ENCODE measurements at regions not wholly inside any gene's neighbourhood (a gene's known extent, or its start where the extent isn't known, plus 50 kb on each side); places are given as distances from the start of the nearest gene placed in this dataset.

DNA sequence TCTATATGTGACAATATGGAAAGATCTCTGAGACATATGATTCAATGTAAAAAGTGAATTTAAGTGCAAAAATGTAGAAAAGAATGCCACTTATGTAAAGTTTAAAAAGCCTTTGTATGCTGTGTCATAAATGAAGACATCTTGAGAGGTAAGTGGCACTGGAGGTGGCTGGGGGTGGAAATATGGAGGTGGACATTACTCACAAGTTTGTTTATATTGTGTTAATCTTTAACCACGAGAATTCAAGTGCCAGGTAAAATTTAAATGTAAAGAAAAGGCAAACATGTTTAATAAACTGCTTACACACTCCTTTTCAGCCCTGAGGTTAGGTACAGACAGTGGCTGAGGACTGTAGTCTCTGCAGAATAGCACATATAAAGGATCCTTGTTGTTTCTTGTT is 235.1 kb downstream of the ABCC12 start:
- Histone ChIP-seq H3K4me2 (ENCODE audit: low read length) (no peak overlapping the region), H3K4me3 (ENCODE audit: low read depth, low read length) (no peak overlapping the region), H3K36me3 (ENCODE audit: control insufficient read depth, insufficient read depth, low read length) (no peaks in the 10 kb centered on the region), H3K27ac (no peak overlapping the region), H3K79me2 (no peaks in the 10 kb centered on the region), H2AFZ (no peak overlapping the region), H3K9ac (no peak overlapping the region), H3K4me1 (no peaks in the 10 kb centered on the region), H3K27me3 (ENCODE audit: control insufficient read depth, insufficient read depth, low read length) (no peaks in the 10 kb centered on the region), H3K9me3 (ENCODE audit: control insufficient read depth, low read length) (no peaks in the 10 kb centered on the region)
- TF ChIP-seq, protein P1, sequence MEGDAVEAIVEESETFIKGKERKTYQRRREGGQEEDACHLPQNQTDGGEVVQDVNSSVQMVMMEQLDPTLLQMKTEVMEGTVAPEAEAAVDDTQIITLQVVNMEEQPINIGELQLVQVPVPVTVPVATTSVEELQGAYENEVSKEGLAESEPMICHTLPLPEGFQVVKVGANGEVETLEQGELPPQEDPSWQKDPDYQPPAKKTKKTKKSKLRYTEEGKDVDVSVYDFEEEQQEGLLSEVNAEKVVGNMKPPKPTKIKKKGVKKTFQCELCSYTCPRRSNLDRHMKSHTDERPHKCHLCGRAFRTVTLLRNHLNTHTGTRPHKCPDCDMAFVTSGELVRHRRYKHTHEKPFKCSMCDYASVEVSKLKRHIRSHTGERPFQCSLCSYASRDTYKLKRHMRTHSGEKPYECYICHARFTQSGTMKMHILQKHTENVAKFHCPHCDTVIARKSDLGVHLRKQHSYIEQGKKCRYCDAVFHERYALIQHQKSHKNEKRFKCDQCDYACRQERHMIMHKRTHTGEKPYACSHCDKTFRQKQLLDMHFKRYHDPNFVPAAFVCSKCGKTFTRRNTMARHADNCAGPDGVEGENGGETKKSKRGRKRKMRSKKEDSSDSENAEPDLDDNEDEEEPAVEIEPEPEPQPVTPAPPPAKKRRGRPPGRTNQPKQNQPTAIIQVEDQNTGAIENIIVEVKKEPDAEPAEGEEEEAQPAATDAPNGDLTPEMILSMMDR (IDR thresholded peaks at IDR 0.05): no peak

DNA sequence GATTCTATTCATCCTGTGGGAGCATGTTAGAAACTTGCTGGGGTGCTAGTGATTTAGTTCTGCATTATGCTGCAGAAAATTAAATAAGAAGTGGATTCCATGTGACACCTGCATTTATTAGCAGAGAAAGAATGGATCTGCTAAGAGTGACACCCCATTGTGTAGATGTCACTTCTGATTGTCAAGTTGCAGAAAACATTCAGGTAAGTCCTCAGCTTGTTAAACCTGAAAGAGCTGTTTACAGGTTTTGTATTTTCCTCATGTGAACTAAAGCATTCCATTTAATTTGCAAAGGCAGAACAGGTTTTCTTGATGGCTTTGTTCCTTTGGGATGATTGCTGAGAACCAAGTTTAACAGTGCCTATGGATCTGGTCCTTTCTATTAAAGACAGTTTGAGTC is 238.7 kb downstream of the ABCC12 start:
- no peak overlapping the region for H3K4me2 ChIP-seq (ENCODE audit: low read length)
- no peaks in the 10 kb centered on the region for H3K79me2 ChIP-seq
- no peak overlapping the region for H3K9ac ChIP-seq
- H3K4me1 ChIP-seq: no peaks in the 10 kb centered on the region
- no peak overlapping the region for H3K27ac ChIP-seq
- no peak overlapping the region for H2AFZ ChIP-seq
- H3K4me3 ChIP-seq (ENCODE audit: low read depth, low read length): no peak overlapping the region
- H3K36me3 ChIP-seq (ENCODE audit: control insufficient read depth, insufficient read depth, low read length): no peaks in the 10 kb centered on the region
- no peaks in the 10 kb centered on the region for H3K9me3 ChIP-seq (ENCODE audit: control insufficient read depth, low read length)
- TF ChIP-seq, protein P1 (IDR thresholded peaks at IDR 0.05): no peak
- H3K27me3 ChIP-seq (ENCODE audit: control insufficient read depth, insufficient read depth, low read length): no peaks in the 10 kb centered on the region

DNA sequence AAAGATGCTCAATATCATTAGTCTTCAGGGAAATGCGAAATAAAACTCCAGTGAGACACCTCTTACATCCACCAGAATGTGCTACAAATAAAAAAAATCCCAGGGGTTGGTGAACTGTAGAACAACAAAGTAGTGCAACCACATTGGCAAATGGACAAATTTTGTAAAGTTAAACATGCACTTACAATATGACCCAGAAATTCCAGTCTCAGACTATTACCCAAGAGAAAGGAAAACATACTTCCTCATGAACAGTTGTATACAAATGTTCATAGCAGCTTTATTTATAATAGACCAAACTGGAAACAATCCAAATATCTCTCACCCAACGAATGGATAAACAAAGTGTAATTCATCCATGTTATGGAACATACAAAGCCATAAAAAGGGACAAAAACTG is 239.5 kb downstream of the ABCC12 start:
- Histone ChIP-seq H3K4me2 (ENCODE audit: low read length) (no peak overlapping the region), H3K27me3 (ENCODE audit: control insufficient read depth, insufficient read depth, low read length) (no peaks in the 10 kb centered on the region), H2AFZ (no peak overlapping the region), H3K27ac (no peak overlapping the region), H3K9me3 (ENCODE audit: control insufficient read depth, low read length) (no peaks in the 10 kb centered on the region), H3K79me2 (no peaks in the 10 kb centered on the region), H3K9ac (no peak overlapping the region), H3K36me3 (ENCODE audit: control insufficient read depth, insufficient read depth, low read length) (no peaks in the 10 kb centered on the region), H3K4me3 (ENCODE audit: low read depth, low read length) (no peak overlapping the region), H3K4me1 (no peaks in the 10 kb centered on the region)
- TF ChIP-seq, protein P1 (IDR thresholded peaks at IDR 0.05): no peak

DNA sequence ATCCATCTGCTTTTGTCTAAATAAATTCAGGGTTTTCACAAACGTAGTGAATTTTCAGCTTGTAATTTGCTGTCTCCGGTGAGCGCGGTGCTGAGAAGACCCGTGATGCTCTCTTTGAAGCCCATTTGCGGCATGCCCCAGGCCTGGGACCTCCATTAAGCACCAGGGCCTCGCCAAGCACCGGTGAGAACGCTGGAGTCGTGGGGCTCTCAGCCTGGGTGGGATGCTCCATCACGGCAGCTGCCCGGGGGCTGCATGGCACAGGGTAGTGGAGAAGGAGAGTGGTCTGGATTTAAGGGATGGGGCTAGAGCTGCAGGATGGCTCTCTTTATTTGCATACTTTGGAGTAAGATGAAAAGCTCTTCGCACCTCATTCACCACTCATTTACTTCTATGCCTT is 248.7 kb downstream of the ABCC12 start:
- Histone ChIP-seq H2AFZ (no peak overlapping the region), H3K4me3 (ENCODE audit: low read depth, low read length) (no peak overlapping the region), H3K79me2 (no peaks in the 10 kb centered on the region), H3K27me3 (ENCODE audit: control insufficient read depth, insufficient read depth, low read length) (no peaks in the 10 kb centered on the region), H3K9ac (no peak overlapping the region), H3K4me2 (ENCODE audit: low read length) (no peak overlapping the region), H3K9me3 (ENCODE audit: control insufficient read depth, low read length) (no peaks in the 10 kb centered on the region), H3K27ac (no peak overlapping the region), H3K4me1 (no peaks in the 10 kb centered on the region), H3K36me3 (ENCODE audit: control insufficient read depth, insufficient read depth, low read length) (no peaks in the 10 kb centered on the region)
- TF ChIP-seq, protein P1 (IDR thresholded peaks at IDR 0.05): no peak

DNA sequence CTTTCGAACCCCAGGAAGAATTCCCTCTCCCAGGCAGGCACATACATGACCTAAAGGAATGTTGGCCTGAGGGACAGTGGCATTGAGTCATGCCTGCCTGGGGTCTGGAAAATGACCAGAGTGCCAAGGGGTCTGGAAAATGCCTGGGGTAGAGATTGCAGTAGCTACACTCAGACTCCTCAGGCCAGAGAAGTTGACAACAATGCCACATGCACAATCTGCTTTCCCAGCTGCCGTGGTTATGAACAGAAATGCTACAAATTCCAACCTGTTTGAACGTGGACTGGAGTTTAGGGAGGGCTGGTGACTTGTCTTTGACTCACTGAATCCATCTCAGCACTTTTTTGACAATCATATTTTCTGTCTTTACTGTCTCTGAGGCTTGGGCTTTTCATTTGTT is 250.0 kb downstream of the ABCC12 start:
- Histone ChIP-seq H3K79me2 (no peaks in the 10 kb centered on the region), H3K4me2 (ENCODE audit: low read length) (no peak overlapping the region), H3K27me3 (ENCODE audit: control insufficient read depth, insufficient read depth, low read length) (no peaks in the 10 kb centered on the region), H3K27ac (no peak overlapping the region), H3K9me3 (ENCODE audit: control insufficient read depth, low read length) (no peaks in the 10 kb centered on the region), H3K4me1 (no peaks in the 10 kb centered on the region), H3K4me3 (ENCODE audit: low read depth, low read length) (no peak overlapping the region), H3K9ac (no peak overlapping the region), H3K36me3 (ENCODE audit: control insufficient read depth, insufficient read depth, low read length) (no peaks in the 10 kb centered on the region), H2AFZ (no peak overlapping the region)
- TF ChIP-seq, protein P1 (IDR thresholded peaks at IDR 0.05): no peak

All from parathyroid adenoma (tissue), 2 donors.